K562 (cell line): ENCODE measurements at regions not wholly inside any gene's neighbourhood (a gene's known extent, or its start where the extent isn't known, plus 50 kb on each side); places are given as distances from the start of the nearest gene placed in this dataset.

Source experiments
- ATAC-seq: fragments of 200-7000 bp; cut with Tn5 transposase; 3 replicates; pipeline ENCODE4 v1.9.1; 2020; ENCODE audit warnings: moderate library complexity
- BruUV-seq: library from RNA; stranded (reverse); fragments of 400-500 nt; replicated peaks from 2 replicates; lab custom pipeline; 2021; lab: Mats Ljungman, UMichigan
- CTCF ChIA-PET: fragments of 300-600 bp; formaldehyde crosslinking; extraction: SDS; loops from one replicate; lab custom pipeline; 2021; ENCODE audit warnings: low intra/inter-chr PET ratio; lab: Yijun Ruan, JAX
- POLR2A ChIA-PET: fragments of 300-600, 350-650 bp; sonication (Branson Sonifier 250); formaldehyde crosslinking; extraction: SDS; loops from one replicate; lab custom pipeline; 2021; ENCODE audit warnings: antibody characterized with exemption, inconsistent platforms; lab: Yijun Ruan, JAX
- DNase-seq, 4 experiments: peaks; one replicate each; pipeline versions ENCODE4 v3.0.0 to v3.0.0-alpha.2; 2011 to 2018; ENCODE audit warnings: low spot score in 3 of 4, mixed read lengths in 3 of 4; ENCODE audit errors: extremely low read depth in 1 of 4
- FAIRE-seq: peaks from 2 replicates; lab custom pipeline; 2011; peaks lifted over from hg19 to GRCh38; lab: Jason Lieb, UNC
- H2AFZ ChIP-seq: 2 replicates; pipeline ENCODE4 v1.6.0; 2011; ENCODE audit warnings: low read depth, low read length, control low read depth, inconsistent platforms
- H3K27ac ChIP-seq: fragments of 200-600 bp; 3 replicates; pipeline ENCODE4 v1.8.0; 2011; ENCODE audit warnings: low read depth, mild to moderate bottlenecking, control low read depth, inconsistent platforms, low read length, moderate library complexity, mixed read lengths; ENCODE audit errors: extremely low read depth
- H3K27me3 ChIP-seq, 2 experiments: fragments of 300-600 bp in 1 of 2; 2 replicates in 1 of 2; 3 replicates in 1 of 2; pipeline versions ENCODE4 v1.6.0 to v1.8.0; 2011; ENCODE audit warnings: inconsistent platforms in 2 of 2, low read length in 2 of 2, mild to moderate bottlenecking in 1 of 2, mixed read lengths in 1 of 2, moderate library complexity in 1 of 2; ENCODE audit not compliant: control insufficient read depth in 2 of 2, insufficient read depth in 2 of 2
- H3K36me3 ChIP-seq: fragments of 300-600 bp; 3 replicates; pipeline ENCODE4 v1.8.0; 2011; ENCODE audit warnings: mild to moderate bottlenecking, low read length, inconsistent platforms; ENCODE audit not compliant: control insufficient read depth, insufficient read depth
- H3K4me1 ChIP-seq, 2 experiments: fragments of 200-600 bp in 1 of 2; replicated peaks in 1 of 2; 2 replicates in 1 of 2; 3 replicates in 1 of 2; pipeline versions ENCODE4 v1.5.1 to v1.8.0; 2011; ENCODE audit warnings: inconsistent platforms in 2 of 2, low read length in 2 of 2, mild to moderate bottlenecking in 1 of 2, mixed read lengths in 1 of 2, moderate library complexity in 1 of 2; ENCODE audit not compliant: control insufficient read depth in 2 of 2, insufficient read depth in 2 of 2
- H3K4me2 ChIP-seq: 2 replicates; pipeline ENCODE4 v1.6.1; 2011; ENCODE audit warnings: low read length, control low read depth, inconsistent platforms, mixed read lengths; ENCODE audit not compliant: insufficient read depth
- H3K4me3 ChIP-seq: fragments of 200-600 bp; sonication (generic), shearing (Covaris generic); 2 replicates; pipeline ENCODE4 v1.5.1; 2016; ENCODE audit warnings: control low read depth, inconsistent platforms
- H3K79me2 ChIP-seq: fragments of 200-600 bp; 3 replicates; pipeline ENCODE4 v1.8.0; 2011; ENCODE audit warnings: low read length, inconsistent platforms; ENCODE audit not compliant: control insufficient read depth, insufficient read depth
- H3K9ac ChIP-seq, 2 experiments: 2 replicates each; pipeline versions ENCODE4 v1.6.0 to v1.6.1; 2011; ENCODE audit warnings: low read depth in 2 of 2, low read length in 2 of 2, control low read depth in 1 of 2, inconsistent platforms in 1 of 2, mild to moderate bottlenecking in 1 of 2, mixed read lengths in 1 of 2; ENCODE audit not compliant: insufficient read depth in 1 of 2
- H3K9me1 ChIP-seq: one replicate; pipeline ENCODE4 v1.6.0; 2011; ENCODE audit warnings: inconsistent platforms, mild to moderate bottlenecking, low read length, moderate library complexity; ENCODE audit not compliant: control insufficient read depth, insufficient read depth
- H3K9me3 ChIP-seq: replicated peaks from 2 replicates; pipeline ENCODE4 v1.5.1; 2011; ENCODE audit warnings: low read depth, low read length, inconsistent platforms; ENCODE audit not compliant: control insufficient read depth, insufficient read depth
- H4K20me1 ChIP-seq: replicated peaks from 2 replicates; pipeline ENCODE4 v1.6.1; 2011; ENCODE audit warnings: low read length, inconsistent platforms, mixed read lengths; ENCODE audit not compliant: control insufficient read depth, insufficient read depth
- HNRNPK ChIP-seq: fragments of 200-400 bp; formaldehyde crosslinking; IDR thresholded peaks from one replicate; pipeline ENCODE4 v1.6.1; 2018; ENCODE audit warnings: mild to moderate bottlenecking, low read depth, low read length; ENCODE audit not compliant: poor library complexity, severe bottlenecking
- KAT2B ChIP-seq: IDR thresholded peaks from one replicate; pipeline ENCODE4 v1.6.1; 2012; ENCODE audit warnings: low read depth, mild to moderate bottlenecking, control low read depth, inconsistent platforms, low read length, moderate library complexity
- MTA3 ChIP-seq: fragments of 450-650 bp; formaldehyde crosslinking; IDR thresholded peaks from 2 replicates; pipeline ENCODE4 v1.6.1; 2017; ENCODE audit warnings: mild to moderate bottlenecking, borderline replicate concordance
- NBN ChIP-seq: fragments of 450-650 bp; IDR thresholded peaks from 2 replicates; pipeline ENCODE4 v1.6.1; 2016; ENCODE audit warnings: low read depth, mild to moderate bottlenecking
- TAF15 ChIP-seq: fragments of 200-400 bp; formaldehyde crosslinking; IDR thresholded peaks from 2 replicates; pipeline ENCODE4 v1.6.1; 2017; ENCODE audit warnings: mild to moderate bottlenecking, low read depth, low read length, moderate library complexity
- TSHZ1 ChIP-seq: fragments of 250-450 bp; sonication (Bioruptor Pico); IDR thresholded peaks from 2 replicates; pipeline ENCODE4 v1.4.0; 2020; ENCODE audit warnings: mild to moderate bottlenecking, moderate library complexity
- XRCC3 ChIP-seq: fragments of 450-650 bp; IDR thresholded peaks from 2 replicates; pipeline ENCODE4 v1.6.1; 2017; ENCODE audit warnings: mild to moderate bottlenecking, moderate library complexity
- ZHX1 ChIP-seq: fragments of 150-350 bp; conservative IDR thresholded peaks from 2 replicates; pipeline ENCODE4 v1.6.1; 2014; ENCODE audit warnings: low read length
- ZNF75A ChIP-seq: fragments of 450-650 bp; formaldehyde crosslinking; IDR thresholded peaks from 2 replicates; pipeline ENCODE4 v1.4.0; 2020; ENCODE audit warnings: mild to moderate bottlenecking
- WGBS: fragments of 100-300 bp; shearing (Covaris generic); methylation state at CpG from one replicate; pipeline ENCODE4 v1.1.6; 2016; ENCODE audit warnings: low coverage, mixed read lengths; ENCODE audit not compliant: insufficient coverage; ENCODE audit errors: missing lambda C conversion rate; 5-methylcytosine and 5-hydroxymethylcytosine counted together
- in situ Hi-C: fragments of 300-500 bp; cut with MboI; formaldehyde crosslinking; loops from 4 replicates; pipeline ENCODE4 v1.15.0; 2018; ENCODE audit warnings: inconsistent platforms, mixed read lengths
- intact Hi-C: fragments of 100-400 bp; cut with micrococcal nuclease; formaldehyde crosslinking; loops from 2 replicates; pipeline ENCODE4 v1.14.2; 2022

- no peaks in the 10 kb centered on the region for H3K9me1 ChIP-seq
- ATAC-seq = no peak
- H3K79me2 ChIP-seq = no peaks in the 10 kb centered on the region
- no peaks in the 10 kb centered on the region for H3K36me3 ChIP-seq
- no peaks in the 10 kb centered on the region for H3K9me3 ChIP-seq
- POLR2A ChIA-PET = no interaction called here
- no TSS peak for BruUV-seq
- no peak overlapping the region for H3K27ac ChIP-seq
- no peaks in the 10 kb centered on the region for H3K27me3 ChIP-seq
- H3K4me3 ChIP-seq = no peak overlapping the region
- H3K4me1 ChIP-seq = no peaks in the 10 kb centered on the region
- no peak for DNase-seq
- no peaks in the 10 kb centered on the region for H4K20me1 ChIP-seq
- in situ Hi-C loops = no loop called here
- H3K9ac ChIP-seq = no peak overlapping the region
- WGBS = 15% methylated on average over 1 of the region's 1 CpG
- H2AFZ ChIP-seq = no peak overlapping the region
- intact Hi-C loops = no loop called here
- CTCF ChIA-PET = no interaction called here
- FAIRE-seq = no peak
- H3K4me2 ChIP-seq = no peak overlapping the region
- TF ChIP-seq MTA3 (no peak), TAF15 (no peak), TSHZ1 (no peak), KAT2B (no peak), ZNF75A (CRISPR knock-in tag) (no peak), ZHX1 (no peak), HNRNPK (no peak), NBN (no peak), XRCC3 (no peak)
Measured at GRCh38 chr5:161778796-161779195, 69.1 kb upstream of the GABRA1 start.
